Activated B cell treated with CpG ODN at 0.5 μM for 24 hours (primary cell): ENCODE measurements at regions not wholly inside any gene's neighbourhood (a gene's known extent, or its start where the extent isn't known, plus 50 kb on each side); places are given as distances from the start of the nearest gene placed in this dataset.

ENCODE experiments used
- ATAC-seq: fragments of 200-7000 bp; cut with Tn5 transposase; one replicate; pipeline ENCODE4 v1.10.0; 2021; ENCODE audit warnings: low read depth, mild to moderate bottlenecking, moderate library complexity
- CTCF ChIA-PET: fragments of 350-600 bp; sonication (Branson Sonifier 250); formaldehyde crosslinking; loops from one replicate; lab custom pipeline; 2021; ENCODE audit warnings: antibody characterized with exemption; lab: Charles Lee
- POLR2A ChIA-PET: fragments of 350-600 bp; sonication (Branson Sonifier 250); formaldehyde crosslinking; loops from one replicate; lab custom pipeline; 2021; ENCODE audit warnings: antibody characterized with exemption; lab: Charles Lee
- DNase-seq: peaks from one replicate; pipeline ENCODE4 v3.0.0; 2022
- H3K27ac Mint-ChIP-seq: one replicate; pipeline ENCODE4 v1.8.0; 2020; ENCODE audit warnings: mixed read lengths
- H3K27me3 Mint-ChIP-seq: one replicate; pipeline ENCODE4 v1.8.0; 2021; ENCODE audit warnings: mixed read lengths
- H3K36me3 Mint-ChIP-seq: one replicate; pipeline ENCODE4 v1.8.0; 2021; ENCODE audit warnings: low read depth, mixed read lengths
- H3K4me1 Mint-ChIP-seq: one replicate; pipeline ENCODE4 v1.8.0; 2021; ENCODE audit warnings: mixed read lengths
- H3K4me3 Mint-ChIP-seq: one replicate; pipeline ENCODE4 v1.8.0; 2020; ENCODE audit warnings: mild to moderate bottlenecking, mixed read lengths
- H3K9me3 Mint-ChIP-seq: one replicate; pipeline ENCODE4 v1.8.0; 2020; ENCODE audit warnings: mixed read lengths
- CTCF ChIP-seq: fragments of 200-600 bp; IDR thresholded peaks from one replicate; pipeline ENCODE4 v1.8.0; 2022; ENCODE audit warnings: antibody characterized with exemption, mild to moderate bottlenecking
- intact Hi-C: fragments of 100-400 bp; cut with micrococcal nuclease; formaldehyde crosslinking; loops from one replicate; pipeline ENCODE4 v1.15.1; 2024

- Mint-ChIP-seq H3K4me1 (no peaks in the 10 kb centered on the region), H3K27me3 (no peaks in the 10 kb centered on the region), H3K9me3 (peaks cover 12% of the 10 kb centered on the region), H3K27ac (no peak overlapping the region), H3K4me3 (no peak overlapping the region), H3K36me3 (no peaks in the 10 kb centered on the region)
- ChIA-PET POLR2A (no interaction called here), CTCF (no interaction called here)
- intact Hi-C loops, result no loop called here
- no peak for TF ChIP-seq CTCF
- ATAC-seq, result no peak
- DNase-seq, result no peak
Observed at GRCh38 chr4:111388561-111388960, 756.7 kb upstream of the FAM241A start.

DNA sequence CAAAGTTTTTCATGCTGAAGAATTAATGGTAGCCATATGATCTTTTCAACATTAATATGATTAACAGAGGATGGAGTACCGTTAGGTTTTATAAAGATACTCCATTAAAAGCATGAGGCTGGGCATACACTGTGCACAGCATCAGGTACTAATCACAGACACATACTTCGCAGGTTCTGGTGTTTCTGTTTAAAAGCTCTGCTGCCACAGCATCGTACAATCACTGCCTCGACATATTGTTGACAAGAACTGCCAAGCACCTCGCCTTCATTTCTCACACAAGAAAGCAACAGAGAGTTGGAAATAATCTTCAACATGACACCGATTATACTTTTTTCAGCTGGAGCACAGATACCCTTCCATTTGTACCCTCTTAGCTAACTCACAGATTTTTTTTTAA, 753.4 kb upstream of the FAM241A start:
- no peaks in the 10 kb centered on the region for H3K36me3 Mint-ChIP-seq
- H3K27ac Mint-ChIP-seq, result no peak overlapping the region
- POLR2A ChIA-PET, result no interaction called here
- TF ChIP-seq CTCF, result no peak
- no peaks in the 10 kb centered on the region for H3K4me1 Mint-ChIP-seq
- no peak for DNase-seq
- ATAC-seq, result no peak
- no peak overlapping the region for H3K4me3 Mint-ChIP-seq
- no peaks in the 10 kb centered on the region for H3K27me3 Mint-ChIP-seq
- intact Hi-C loops, result no loop called here
- peaks cover 12% of the 10 kb centered on the region for H3K9me3 Mint-ChIP-seq
- CTCF ChIA-PET, result no interaction called here

DNA sequence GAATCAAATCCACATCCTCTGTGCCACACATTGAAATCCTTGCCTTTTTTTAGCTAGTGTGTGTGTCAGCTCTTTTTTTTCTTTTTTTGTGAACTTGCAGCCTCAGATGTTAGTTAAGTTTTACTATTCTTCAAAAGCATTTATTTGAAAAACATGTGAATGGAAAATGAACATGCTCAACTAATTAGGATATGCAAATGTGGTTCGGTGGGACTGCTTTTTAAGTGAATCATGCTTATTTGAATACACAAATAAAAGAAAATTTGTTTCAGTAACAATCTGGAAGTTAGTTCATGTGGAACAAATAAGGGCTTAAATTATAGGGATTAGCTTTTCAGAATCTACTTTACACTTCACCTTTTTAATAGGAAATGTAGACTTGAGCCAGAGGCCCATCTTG, 751.5 kb upstream of the FAM241A start:
- H3K4me3 Mint-ChIP-seq, result no peak overlapping the region
- no peaks in the 10 kb centered on the region for H3K36me3 Mint-ChIP-seq
- intact Hi-C loops, result no loop called here
- H3K9me3 Mint-ChIP-seq, result peaks cover 14% of the 10 kb centered on the region
- ATAC-seq, result no peak
- POLR2A ChIA-PET, result no interaction called here
- CTCF ChIA-PET, result no interaction called here
- no peaks in the 10 kb centered on the region for H3K4me1 Mint-ChIP-seq
- TF ChIP-seq CTCF, result no peak
- H3K27me3 Mint-ChIP-seq, result no peaks in the 10 kb centered on the region
- no peak for DNase-seq
- H3K27ac Mint-ChIP-seq, result no peak overlapping the region

- no peak for ATAC-seq
- no peaks in the 10 kb centered on the region for H3K27me3 Mint-ChIP-seq
- H3K4me3 Mint-ChIP-seq, result no peak overlapping the region
- no peaks in the 10 kb centered on the region for H3K36me3 Mint-ChIP-seq
- CTCF ChIA-PET, result no interaction called here
- no peak overlapping the region for H3K27ac Mint-ChIP-seq
- peaks cover 2% of the 10 kb centered on the region for H3K9me3 Mint-ChIP-seq
- no peak for TF ChIP-seq CTCF
- intact Hi-C loops, result no loop called here
- POLR2A ChIA-PET, result no interaction called here
- DNase-seq, result no peak
- H3K4me1 Mint-ChIP-seq, result no peaks in the 10 kb centered on the region
Observed at GRCh38 chr4:111398906-111399330, 746.3 kb upstream of the FAM241A start.

DNA sequence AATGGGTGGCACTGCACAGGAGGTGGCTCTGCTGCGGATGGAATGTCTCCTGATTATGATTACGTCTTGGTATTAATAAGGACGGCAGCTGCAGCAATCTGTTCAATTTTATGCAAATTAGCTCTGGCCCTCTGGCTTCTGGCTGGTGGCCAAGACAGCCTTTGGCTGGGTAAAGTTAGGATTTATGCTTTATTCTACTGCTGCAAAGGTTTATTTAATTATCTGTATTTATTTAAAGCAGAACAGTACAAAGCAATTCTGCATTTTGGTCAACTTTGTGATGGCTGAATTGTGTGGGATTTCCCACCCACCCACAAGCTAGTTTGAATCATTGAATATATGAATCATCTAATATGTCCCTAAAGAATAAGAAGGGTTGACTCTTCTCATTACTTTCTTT, 745.6 kb upstream of the FAM241A start:
- POLR2A ChIA-PET, result no interaction called here
- Mint-ChIP-seq H3K4me3 (no peak overlapping the region), H3K36me3 (no peaks in the 10 kb centered on the region), H3K4me1 (no peaks in the 10 kb centered on the region), H3K9me3 (peaks cover 2% of the 10 kb centered on the region), H3K27me3 (no peaks in the 10 kb centered on the region), H3K27ac (no peak overlapping the region)
- DNase-seq (no peak), ATAC-seq (no peak)
- CTCF ChIA-PET, result no interaction called here
- no peak for TF ChIP-seq CTCF
- intact Hi-C loops, result no loop called here
